ENCODE measurements at regions not wholly inside any gene's neighbourhood (a gene's known extent, or its start where the extent isn't known, plus 50 kb on each side); places are given as distances from the start of the nearest gene placed in this dataset.

GRCh38 chr14:22314183-22314820 is 274.7 kb downstream of the DAD1 start (continued):
- TF ChIP-seq BHLHE40 (IDR thresholded peaks at IDR 0.05; ENCODE audit: borderline replicate concordance in 1 of 2, low read depth in 2 of 2, low read length in 1 of 2) (0 out of 4 replicates have a peak, but pooled peaks of 1 of the 2 experiments have one; percentile 15), RAD21 (IDR thresholded peaks at IDR 0.05; ENCODE audit: insufficient read depth, low read depth, low read length) (peak; percentile 75), ATF7 (IDR thresholded peaks at IDR 0.05; ENCODE audit: low read depth) (peak; percentile 85)

DNA sequence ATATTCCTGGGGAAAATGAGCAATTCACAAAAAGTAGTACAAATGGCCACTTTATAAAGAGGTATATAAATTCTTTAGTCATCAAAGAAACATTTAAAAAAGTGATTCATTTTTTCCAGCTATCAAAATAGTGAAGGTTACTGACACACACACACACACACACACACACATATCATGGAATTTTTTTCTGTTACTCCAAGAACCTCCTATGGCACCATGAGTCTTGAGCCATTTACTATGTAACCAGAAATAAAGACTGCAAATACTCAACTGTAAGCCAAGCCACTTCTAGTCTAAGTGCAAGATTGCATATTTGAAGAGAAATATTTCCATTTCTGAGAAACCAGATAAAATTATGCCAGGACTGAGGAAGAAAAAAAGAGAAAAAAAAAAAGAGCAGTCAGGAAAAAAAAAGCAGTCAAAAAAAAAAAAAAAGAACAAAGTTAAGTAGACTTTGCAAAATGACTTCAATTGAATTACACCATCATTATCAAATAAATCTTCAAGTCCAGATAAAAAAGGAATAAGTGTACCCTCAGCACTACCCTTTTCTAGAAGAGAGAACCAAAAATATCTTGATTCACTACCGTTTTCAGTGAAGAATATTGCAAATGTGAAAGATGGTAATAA is 275.7 kb downstream of the DAD1 start:
- Histone ChIP-seq H3K4me1 (ENCODE audit: control insufficient read depth, insufficient read depth, low read length) (no peaks in the 10 kb centered on the region), H3K27ac (ENCODE audit: control insufficient read depth, insufficient read depth) (no peak overlapping the region), H2AFZ (ENCODE audit: control insufficient read depth, low read depth, low read length) (no peak overlapping the region), H3K9me3 (replicated peaks; ENCODE audit: control insufficient read depth, insufficient read depth, low read length) (no peaks in the 10 kb centered on the region), H3K9ac (ENCODE audit: control insufficient read depth, insufficient read depth, low read length) (no peak overlapping the region), H3K27me3 (replicated peaks in 1 of 2; ENCODE audit: control insufficient read depth in 2 of 2, insufficient read depth in 2 of 2, low read length in 1 of 2) (no peaks in the 10 kb centered on the region), H3K4me2 (ENCODE audit: control insufficient read depth, insufficient read depth) (no peak overlapping the region), H3K36me3 (ENCODE audit: control insufficient read depth in 2 of 2, insufficient read depth in 2 of 2, low read length in 1 of 2) (no peaks in the 10 kb centered on the region), H3K4me3 (no peak overlapping the region), H4K20me1 (ENCODE audit: control insufficient read depth, insufficient read depth) (no peaks in the 10 kb centered on the region), H3K79me2 (ENCODE audit: control insufficient read depth, insufficient read depth, low read length) (no peaks in the 10 kb centered on the region)
- POLR2A ChIA-PET: interaction anchor here (0.8 kb wide), 1 partner anchor 10 kb away, joined by 3 read pairs; no protein-coding TSS in a partner anchor
- SMC1A ChIA-PET (ENCODE audit: uncharacterized antibody, unreplicated experiment): interaction anchor here (0.6 to 2.9 kb wide), 14 partner anchors 10 to 257 kb away, joined by 3 to 23 read pairs (median 4); no protein-coding TSS in a partner anchor
- BruUV-seq (replicated peaks): no TSS peak
- no peak for ATAC-seq
- intact Hi-C loops (cut with micrococcal nuclease; ENCODE audit: unreplicated experiment) (loop anchor here (5.0 to 10.0 kb wide), 4 partner anchors 86 to 342 kb away; no protein-coding TSS in a partner anchor), in situ Hi-C loops (cut with MboI) (loop anchor here (10.0 kb wide), 1 partner anchor 532 kb away; no protein-coding TSS in a partner anchor)
- RAD21 ChIA-PET (ENCODE audit: unreplicated experiment): interaction anchor here (1.1 to 3.0 kb wide), 6 partner anchors 13 to 257 kb away, joined by 3 to 21 read pairs (median 10); no protein-coding TSS in a partner anchor
- WGBS (ENCODE audit: insufficient coverage, insufficient replicate concordance, low lambda C conversion rate, missing lambda C conversion rate): 4% methylated on average over 1 of the region's 1 CpG
- FAIRE-seq: no peak
- no peak for DNase-seq (ENCODE audit: low read depth, low spot score)
- CTCF ChIA-PET: interaction anchor here (0.8 to 3.0 kb wide), 20 partner anchors 8 to 257 kb away, joined by 3 to 45 read pairs (median 6); no protein-coding TSS in a partner anchor
- no peak for TF ChIP-seq CHD1 (IDR thresholded peaks at IDR 0.05; ENCODE audit: low read depth, low read length)
- no peak for TF ChIP-seq IKZF2 (IDR thresholded peaks at IDR 0.05)
- no peak for TF ChIP-seq POLR2A (IDR thresholded peaks at IDR 0.05; ENCODE audit: low read depth, low read length)
- TF ChIP-seq ZBTB40 (IDR thresholded peaks at IDR 0.05; ENCODE audit: borderline replicate concordance): no peak
- no peak for TF ChIP-seq ZBED1 (IDR thresholded peaks at IDR 0.05; ENCODE audit: borderline replicate concordance)
- TF ChIP-seq SP1 (IDR thresholded peaks at IDR 0.05; ENCODE audit: low read depth, low read length): no peak
- TF ChIP-seq CREB1 (IDR thresholded peaks at IDR 0.05; ENCODE audit: low read depth): no peak
- no peak for TF ChIP-seq SREBF2 (IDR thresholded peaks at IDR 0.05; ENCODE audit: low read length)
- TF ChIP-seq, protein P1, sequence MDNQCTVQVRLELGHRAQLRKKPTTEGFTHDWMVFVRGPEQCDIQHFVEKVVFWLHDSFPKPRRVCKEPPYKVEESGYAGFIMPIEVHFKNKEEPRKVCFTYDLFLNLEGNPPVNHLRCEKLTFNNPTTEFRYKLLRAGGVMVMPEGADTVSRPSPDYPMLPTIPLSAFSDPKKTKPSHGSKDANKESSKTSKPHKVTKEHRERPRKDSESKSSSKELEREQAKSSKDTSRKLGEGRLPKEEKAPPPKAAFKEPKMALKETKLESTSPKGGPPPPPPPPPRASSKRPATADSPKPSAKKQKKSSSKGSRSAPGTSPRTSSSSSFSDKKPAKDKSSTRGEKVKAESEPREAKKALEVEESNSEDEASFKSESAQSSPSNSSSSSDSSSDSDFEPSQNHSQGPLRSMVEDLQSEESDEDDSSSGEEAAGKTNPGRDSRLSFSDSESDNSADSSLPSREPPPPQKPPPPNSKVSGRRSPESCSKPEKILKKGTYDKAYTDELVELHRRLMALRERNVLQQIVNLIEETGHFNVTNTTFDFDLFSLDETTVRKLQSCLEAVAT (IDR thresholded peaks at IDR 0.05): no peak
- TF ChIP-seq GABPA (IDR thresholded peaks at IDR 0.05; ENCODE audit: low read depth): no peak
- TF ChIP-seq HDAC6 (IDR thresholded peaks at IDR 0.05; ENCODE audit: unreplicated experiment): no peak
